GM12873 (cell line): ENCODE measurements at regions not wholly inside any gene's neighbourhood (a gene's known extent, or its start where the extent isn't known, plus 50 kb on each side); places are given as distances from the start of the nearest gene placed in this dataset.

ENCODE experiments used
- CTCF ChIP-seq: IDR thresholded peaks from 2 replicates; pipeline ENCODE4 v1.5.1; 2012; ENCODE audit warnings: low read depth, mild to moderate bottlenecking, moderate library complexity, low read length, control low read depth; ENCODE audit not compliant: insufficient read depth; ENCODE audit errors: missing control alignments

GRCh38 chr22:27434898-27435297 lies 366.7 kb downstream of the MN1 start:
- no peak for TF ChIP-seq CTCF

- no peak for TF ChIP-seq CTCF
Observed at GRCh38 chr22:27435844-27436576, 365.5 kb downstream of the MN1 start.

- no peak for TF ChIP-seq CTCF
Observed at GRCh38 chr22:27436591-27436990, 365.0 kb downstream of the MN1 start.

GRCh38 chr22:27437570-27437969 lies 364.0 kb downstream of the MN1 start:
- TF ChIP-seq CTCF: no peak

- no peak for TF ChIP-seq CTCF
Observed at GRCh38 chr22:27438271-27438980, 363.1 kb downstream of the MN1 start.

GRCh38 chr22:27439131-27439530 lies 362.4 kb downstream of the MN1 start:
- TF ChIP-seq CTCF: no peak

- no peak for TF ChIP-seq CTCF
Observed at GRCh38 chr22:27440304-27440865, 361.2 kb downstream of the MN1 start.
